ENCODE measurements at regions not wholly inside any gene's neighbourhood (a gene's known extent, or its start where the extent isn't known, plus 50 kb on each side); places are given as distances from the start of the nearest gene placed in this dataset.
"Not testable (repeated sequence)": the region's sequence is repeated elsewhere in the genome, so short reads cannot be mapped to it uniquely, and the experiment has no call there.

- in situ Hi-C loops (cut with MboI; ENCODE audit: low sequenced_read_pairs) = no loop called here
Measured at GRCh38 chr13:101003566-101003965, 329.0 kb upstream of the TMTC4 start.

DNA sequence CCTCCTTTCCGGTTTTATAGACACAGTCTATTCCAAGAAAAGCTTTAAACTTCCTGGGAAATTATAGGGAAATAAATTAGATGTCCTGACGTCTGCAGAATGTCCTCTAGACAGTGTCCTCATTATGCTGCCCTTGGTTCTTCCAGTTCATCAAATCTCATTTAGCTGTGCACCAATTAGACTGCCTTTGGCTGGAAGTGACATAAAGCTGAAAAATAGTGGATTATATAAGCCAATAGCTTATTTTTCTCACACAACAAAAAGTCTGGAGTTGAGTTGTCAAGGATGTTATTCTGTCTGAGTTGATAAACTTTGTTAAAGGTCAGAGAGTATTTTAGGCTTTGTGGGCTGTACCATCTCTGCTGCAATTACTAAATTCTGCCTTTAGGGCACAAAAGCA lies 314.8 kb upstream of the TMTC4 start:
- in situ Hi-C loops (cut with MboI; ENCODE audit: low sequenced_read_pairs) = no loop called here

GRCh38 chr13:100988921-100989320 lies 314.3 kb upstream of the TMTC4 start:
- in situ Hi-C loops (cut with MboI; ENCODE audit: low sequenced_read_pairs) = no loop called here

- in situ Hi-C loops (cut with MboI; ENCODE audit: low sequenced_read_pairs) = no loop called here
Measured at GRCh38 chr13:100987948-100988347, 313.4 kb upstream of the TMTC4 start.

- in situ Hi-C loops (cut with MboI; ENCODE audit: low sequenced_read_pairs) = no loop called here
Measured at GRCh38 chr13:100986571-100986970, 312.0 kb upstream of the TMTC4 start.

DNA sequence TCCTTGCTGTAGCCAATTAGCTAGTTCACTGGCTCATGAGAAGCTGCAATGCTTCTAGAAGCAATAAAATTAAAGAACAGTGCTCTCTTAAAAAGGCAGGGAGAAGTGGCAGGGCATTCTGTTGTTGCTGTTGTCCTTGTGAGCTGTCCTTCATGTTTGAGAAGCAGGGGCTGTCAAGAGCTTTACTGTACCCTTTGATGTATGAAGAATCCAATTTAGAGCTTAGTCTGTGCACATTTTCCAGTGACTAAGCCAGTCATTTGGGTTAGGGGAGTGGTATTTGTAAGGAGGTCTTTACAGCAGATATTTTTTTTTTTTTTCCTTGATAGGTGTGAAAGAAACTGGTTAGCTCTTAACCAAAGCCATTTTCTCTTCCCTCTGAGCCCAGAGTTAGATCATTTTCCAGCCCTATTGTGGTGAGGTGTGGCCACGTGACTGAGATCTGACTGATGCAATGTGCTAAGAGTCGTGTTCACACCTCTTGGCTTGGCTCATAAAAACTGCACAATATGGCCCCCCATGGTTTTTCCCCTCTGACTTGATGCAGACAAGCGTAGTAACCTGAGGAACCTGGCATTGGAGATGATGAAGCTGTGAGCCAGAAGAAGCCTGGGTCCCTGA lies 309.6 kb upstream of the TMTC4 start:
- in situ Hi-C loops (cut with MboI; ENCODE audit: low sequenced_read_pairs) = no loop called here

- in situ Hi-C loops (cut with MboI; ENCODE audit: low sequenced_read_pairs) = no loop called here
Measured at GRCh38 chr13:100983111-100983510, 308.5 kb upstream of the TMTC4 start.

GRCh38 chr13:100980171-100980570 lies 305.6 kb upstream of the TMTC4 start:
- in situ Hi-C loops (cut with MboI; ENCODE audit: low sequenced_read_pairs) = no loop called here

DNA sequence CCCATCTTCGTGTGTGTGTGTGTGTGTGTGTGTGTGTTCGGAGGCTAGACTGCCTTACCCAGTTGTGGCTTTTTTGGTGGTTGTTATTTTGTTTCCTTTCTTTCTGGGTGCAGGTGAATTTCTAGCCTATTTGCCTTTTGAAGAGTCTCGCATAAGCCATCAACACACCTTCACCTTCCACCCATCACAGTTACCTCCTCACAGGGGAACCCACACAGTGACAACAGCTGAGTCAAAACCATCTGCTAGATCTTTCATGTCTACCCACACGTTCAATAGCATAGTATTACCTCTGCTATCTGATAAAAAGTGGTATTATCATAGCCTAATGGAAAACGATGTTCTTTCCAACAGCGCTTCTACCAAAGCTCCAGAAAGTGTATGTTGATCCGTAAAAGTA lies 303.2 kb upstream of the TMTC4 start:
- in situ Hi-C loops (cut with MboI; ENCODE audit: low sequenced_read_pairs) = no loop called here

GRCh38 chr13:100976993-100977392 lies 302.4 kb upstream of the TMTC4 start:
- in situ Hi-C loops (cut with MboI; ENCODE audit: low sequenced_read_pairs) = no loop called here

DNA sequence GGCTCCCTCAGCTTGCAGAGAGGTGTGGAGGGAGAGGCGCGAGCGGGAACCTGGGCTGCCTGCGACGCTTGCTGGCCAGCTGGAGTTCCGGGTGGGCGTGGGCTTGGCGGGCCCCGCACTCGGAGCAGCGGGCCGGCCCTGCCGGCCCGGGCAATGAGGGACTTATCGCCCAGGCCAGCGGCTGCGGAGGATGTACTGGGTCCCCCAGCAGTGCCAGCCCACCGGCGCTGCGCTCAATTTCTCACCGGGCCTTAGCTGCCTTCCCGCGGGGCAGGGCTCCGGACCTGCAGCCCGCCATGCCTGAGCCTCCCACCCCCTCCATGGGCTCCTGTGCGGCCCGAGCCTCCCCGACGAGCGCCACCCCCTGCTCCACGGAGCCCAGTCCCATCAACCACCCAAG lies 301.1 kb upstream of the TMTC4 start:
- in situ Hi-C loops (cut with MboI; ENCODE audit: low sequenced_read_pairs) = not testable (repeated sequence)

GRCh38 chr13:100962585-100962984 lies 288.0 kb upstream of the TMTC4 start:
- in situ Hi-C loops (cut with MboI; ENCODE audit: low sequenced_read_pairs) = no loop called here

DNA sequence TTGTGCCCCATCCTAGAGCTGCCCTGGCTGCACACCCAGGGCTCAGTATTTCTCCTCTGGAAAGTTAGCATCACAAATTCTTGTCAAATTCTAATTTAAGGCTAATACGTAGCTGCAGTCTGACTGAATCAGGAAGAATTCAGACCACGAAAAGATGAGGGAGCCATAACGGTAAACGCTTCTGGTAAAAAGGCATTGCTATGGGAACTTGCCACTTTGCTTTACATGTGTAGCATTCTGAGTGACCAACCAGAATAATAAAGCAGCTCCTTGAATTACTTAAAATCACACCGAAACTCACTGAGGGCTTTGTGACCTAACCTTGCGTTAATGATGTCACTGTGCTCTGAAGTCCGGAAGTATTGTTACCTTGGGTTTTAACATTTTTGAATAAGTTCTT lies 286.6 kb upstream of the TMTC4 start:
- in situ Hi-C loops (cut with MboI; ENCODE audit: low sequenced_read_pairs) = no loop called here

- in situ Hi-C loops (cut with MboI; ENCODE audit: low sequenced_read_pairs) = no loop called here
Measured at GRCh38 chr13:100958831-100959230, 284.2 kb upstream of the TMTC4 start.

DNA sequence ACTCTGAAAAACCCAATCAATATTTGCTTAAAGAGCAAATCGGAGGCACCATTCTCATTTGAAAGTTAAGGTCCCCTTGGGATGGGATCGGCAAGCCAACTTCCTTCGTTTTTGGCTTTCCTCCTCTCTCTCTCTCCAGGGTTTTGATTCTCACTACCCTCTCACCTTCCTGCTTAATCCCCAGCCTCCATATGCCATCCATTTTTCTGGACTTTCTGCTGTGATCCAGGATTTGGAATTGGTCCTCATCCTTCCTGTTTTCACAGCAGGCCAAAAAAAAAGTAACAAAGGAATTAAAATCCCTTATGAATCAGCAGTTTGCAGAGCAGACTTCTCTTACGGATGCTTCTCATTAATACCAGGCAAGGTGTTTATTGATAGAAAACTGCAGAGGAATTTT lies 283.1 kb upstream of the TMTC4 start:
- in situ Hi-C loops (cut with MboI; ENCODE audit: low sequenced_read_pairs) = no loop called here

DNA sequence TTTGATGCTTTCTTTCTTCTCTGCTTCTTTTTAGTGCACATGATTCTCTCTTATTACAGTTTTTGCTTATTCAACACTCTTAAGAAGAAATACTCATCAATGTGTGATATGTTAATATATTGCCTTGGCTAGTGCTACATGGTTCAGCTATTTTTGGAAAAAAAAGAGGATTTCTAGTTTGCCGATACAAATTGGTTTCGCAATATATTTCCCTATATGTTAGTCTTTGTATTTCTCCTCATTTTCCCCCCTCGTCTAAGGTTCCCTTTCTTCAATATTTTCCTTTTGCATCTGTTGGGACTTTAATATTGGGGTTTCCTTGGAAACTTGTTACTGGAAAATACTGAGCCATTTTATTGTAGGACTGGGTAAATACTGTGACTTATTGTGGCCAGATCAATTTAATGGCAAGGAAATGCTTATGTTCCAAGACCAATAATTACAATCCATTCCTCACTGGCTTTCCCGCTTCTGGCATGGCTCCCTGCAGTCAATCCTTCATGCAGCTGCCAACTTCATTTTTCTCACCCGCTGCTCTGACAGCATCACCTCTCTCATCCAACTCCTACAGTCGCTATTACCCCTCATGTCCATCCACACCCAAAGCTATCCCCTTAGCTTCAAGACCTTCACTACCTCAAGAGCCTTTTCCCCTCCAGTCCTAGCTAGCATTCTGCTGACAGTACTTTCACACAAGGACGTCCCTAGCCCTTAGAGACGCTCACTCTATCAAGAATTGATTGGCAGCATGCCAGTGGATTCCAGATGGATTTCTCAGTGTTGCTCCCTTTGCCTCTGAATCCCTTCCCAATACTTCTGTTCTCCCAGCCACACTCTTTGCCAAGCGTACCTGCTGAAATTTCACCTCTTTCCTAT lies 280.1 kb upstream of the TMTC4 start:
- in situ Hi-C loops (cut with MboI; ENCODE audit: low sequenced_read_pairs) = no loop called here

GRCh38 chr13:100951016-100951415 lies 276.4 kb upstream of the TMTC4 start:
- in situ Hi-C loops (cut with MboI; ENCODE audit: low sequenced_read_pairs) = no loop called here

GRCh38 chr13:100948937-100949336 lies 274.3 kb upstream of the TMTC4 start:
- in situ Hi-C loops (cut with MboI; ENCODE audit: low sequenced_read_pairs) = not testable (repeated sequence)

GRCh38 chr13:100946588-100946987 lies 272.0 kb upstream of the TMTC4 start:
- in situ Hi-C loops (cut with MboI; ENCODE audit: low sequenced_read_pairs) = no loop called here

- in situ Hi-C loops (cut with MboI; ENCODE audit: low sequenced_read_pairs) = no loop called here
Measured at GRCh38 chr13:100944791-100945345, 270.3 kb upstream of the TMTC4 start.

- in situ Hi-C loops (cut with MboI; ENCODE audit: low sequenced_read_pairs) = no loop called here
Measured at GRCh38 chr13:100942742-100943141, 268.1 kb upstream of the TMTC4 start.
